Myocyte (in vitro differentiated cells): ENCODE measurements at regions not wholly inside any gene's neighbourhood (a gene's known extent, or its start where the extent isn't known, plus 50 kb on each side); places are given as distances from the start of the nearest gene placed in this dataset.
"Not testable (repeated sequence)": the region's sequence is repeated elsewhere in the genome, so short reads cannot be mapped to it uniquely, and the experiment has no call there.

ENCODE experiments used
- DNase-seq: peaks from one replicate; pipeline ENCODE4 v3.0.0-alpha.2; 2012; ENCODE audit warnings: low read depth

- DNase-seq, result not testable (repeated sequence)
Observed at GRCh38 chr5:99143283-99143795, 214.5 kb upstream of the CHD1 start.

GRCh38 chr5:99141534-99142128 lies 212.8 kb upstream of the CHD1 start:
- peak; percentile 2 for DNase-seq

- DNase-seq, result no peak
Observed at GRCh38 chr5:99138911-99139310, 210.1 kb upstream of the CHD1 start.

GRCh38 chr5:99133921-99134320 lies 205.1 kb upstream of the CHD1 start:
- DNase-seq, result no peak

GRCh38 chr5:99129768-99130501 lies 201.1 kb upstream of the CHD1 start:
- no peak for DNase-seq

GRCh38 chr5:99122976-99123375 lies 194.2 kb upstream of the CHD1 start:
- no peak for DNase-seq

GRCh38 chr5:99119326-99119725 lies 190.5 kb upstream of the CHD1 start:
- DNase-seq, result no peak

GRCh38 chr5:99116526-99116925 lies 187.7 kb upstream of the CHD1 start:
- no peak for DNase-seq

- no peak for DNase-seq
Observed at GRCh38 chr5:99109894-99110293, 181.1 kb upstream of the CHD1 start.

GRCh38 chr5:99105216-99105615 lies 176.4 kb upstream of the CHD1 start:
- DNase-seq, result peak; percentile 39

GRCh38 chr5:99104538-99105132 lies 175.8 kb upstream of the CHD1 start:
- peak; percentile 46 for DNase-seq

- no peak for DNase-seq
Observed at GRCh38 chr5:99102073-99102697, 173.4 kb upstream of the CHD1 start.

- no peak for DNase-seq
Observed at GRCh38 chr5:99099691-99100090, 170.9 kb upstream of the CHD1 start.

- DNase-seq, result no peak
Observed at GRCh38 chr5:99089822-99090549, 161.2 kb upstream of the CHD1 start.

- no peak for DNase-seq
Observed at GRCh38 chr5:99088309-99088708, 159.5 kb upstream of the CHD1 start.

GRCh38 chr5:99083197-99083596 lies 154.4 kb upstream of the CHD1 start:
- DNase-seq, result no peak

GRCh38 chr5:99081711-99082110 lies 152.9 kb upstream of the CHD1 start:
- no peak for DNase-seq

GRCh38 chr5:99076723-99077640 lies 148.2 kb upstream of the CHD1 start:
- no peak for DNase-seq

- no peak for DNase-seq
Observed at GRCh38 chr5:99072846-99073245, 144.0 kb upstream of the CHD1 start.

- DNase-seq, result no peak
Observed at GRCh38 chr5:99070822-99071221, 142.0 kb upstream of the CHD1 start.
